ENCODE measurements at regions not wholly inside any gene's neighbourhood (a gene's known extent, or its start where the extent isn't known, plus 50 kb on each side); places are given as distances from the start of the nearest gene placed in this dataset.

DNA sequence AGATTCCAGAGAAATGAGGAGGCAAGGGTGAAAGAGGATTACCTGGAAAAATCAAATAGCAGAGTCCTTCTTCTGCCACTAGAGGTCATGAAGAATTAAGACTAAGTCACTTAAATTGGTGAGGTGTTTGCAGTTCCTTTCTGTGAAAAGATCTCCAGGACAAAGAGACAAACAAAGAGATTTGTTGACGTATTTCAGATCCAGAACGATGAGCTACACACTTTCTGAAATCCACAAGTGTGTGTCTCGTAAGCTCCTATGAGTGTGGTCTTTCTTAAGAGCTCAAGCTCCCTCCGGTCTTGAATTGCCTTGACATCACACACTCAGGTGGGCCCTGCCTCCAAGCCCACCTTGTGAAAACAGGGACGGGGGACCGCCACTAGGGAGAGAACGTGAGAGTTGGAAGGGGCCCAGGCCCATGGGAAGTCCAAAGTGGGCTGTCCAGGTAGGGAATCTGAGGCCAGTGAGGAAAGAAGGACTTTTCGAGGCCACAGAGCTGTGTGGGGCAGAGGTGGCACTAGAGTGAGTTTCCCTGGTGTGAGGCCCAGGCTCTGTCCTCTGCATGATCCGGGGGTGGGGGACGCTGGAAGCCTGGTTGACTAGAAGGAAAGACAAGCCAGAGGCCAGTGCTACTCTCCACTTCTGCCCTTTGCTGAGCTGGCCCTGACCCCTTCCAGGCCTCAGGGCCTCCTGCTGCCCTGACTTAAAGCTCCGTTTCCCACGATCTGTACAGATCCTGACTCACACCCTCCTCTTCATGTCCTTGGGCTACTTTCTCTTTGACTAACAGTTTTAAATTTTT lies 168.1 kb upstream of the NCK2 start:
- Mint-ChIP-seq H3K27me3 (no peaks in the 10 kb centered on the region), H3K4me3 (no peak overlapping the region), H3K36me3 (ENCODE audit: low read depth) (no peaks in the 10 kb centered on the region), H3K9me3 (no peaks in the 10 kb centered on the region), H3K27ac (peak overlapping the region; percentile 66), H3K4me1 (ENCODE audit: low read depth) (peaks cover 28% of the 10 kb centered on the region)
- DNase-seq, result no peak
- TF ChIP-seq, protein P1, sequence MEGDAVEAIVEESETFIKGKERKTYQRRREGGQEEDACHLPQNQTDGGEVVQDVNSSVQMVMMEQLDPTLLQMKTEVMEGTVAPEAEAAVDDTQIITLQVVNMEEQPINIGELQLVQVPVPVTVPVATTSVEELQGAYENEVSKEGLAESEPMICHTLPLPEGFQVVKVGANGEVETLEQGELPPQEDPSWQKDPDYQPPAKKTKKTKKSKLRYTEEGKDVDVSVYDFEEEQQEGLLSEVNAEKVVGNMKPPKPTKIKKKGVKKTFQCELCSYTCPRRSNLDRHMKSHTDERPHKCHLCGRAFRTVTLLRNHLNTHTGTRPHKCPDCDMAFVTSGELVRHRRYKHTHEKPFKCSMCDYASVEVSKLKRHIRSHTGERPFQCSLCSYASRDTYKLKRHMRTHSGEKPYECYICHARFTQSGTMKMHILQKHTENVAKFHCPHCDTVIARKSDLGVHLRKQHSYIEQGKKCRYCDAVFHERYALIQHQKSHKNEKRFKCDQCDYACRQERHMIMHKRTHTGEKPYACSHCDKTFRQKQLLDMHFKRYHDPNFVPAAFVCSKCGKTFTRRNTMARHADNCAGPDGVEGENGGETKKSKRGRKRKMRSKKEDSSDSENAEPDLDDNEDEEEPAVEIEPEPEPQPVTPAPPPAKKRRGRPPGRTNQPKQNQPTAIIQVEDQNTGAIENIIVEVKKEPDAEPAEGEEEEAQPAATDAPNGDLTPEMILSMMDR (IDR thresholded peaks at IDR 0.05), result peak; percentile 73
- intact Hi-C loops (cut with micrococcal nuclease), result loop anchor here (5.0 kb wide), 1 partner anchor 521 kb away; no protein-coding TSS in a partner anchor
- ATAC-seq, result peak; percentile 66
- ChIA-PET CTCF (interaction anchor here (0.6 to 2.6 kb wide), 53 partner anchors 10 to 967 kb away, joined by 3 to 16 read pairs (median 4); no protein-coding TSS in a partner anchor), POLR2A (interaction anchor here (0.9 to 1.9 kb wide), 2 partner anchors 19 to 47 kb away, joined by 3 to 4 read pairs; no protein-coding TSS in a partner anchor)

- no peak for ATAC-seq
- POLR2A ChIA-PET, result no interaction called here
- TF ChIP-seq, protein P1 (IDR thresholded peaks at IDR 0.05), result no peak
- DNase-seq, result no peak
- no peaks in the 10 kb centered on the region for H3K36me3 Mint-ChIP-seq (ENCODE audit: low read depth)
- H3K4me1 Mint-ChIP-seq (ENCODE audit: low read depth), result peaks cover 27% of the 10 kb centered on the region
- CTCF ChIA-PET, result interaction anchor here (0.7 to 2.6 kb wide), 40 partner anchors 9 to 967 kb away, joined by 3 to 16 read pairs (median 4); no protein-coding TSS in a partner anchor
- H3K27me3 Mint-ChIP-seq, result no peaks in the 10 kb centered on the region
- no peak overlapping the region for H3K4me3 Mint-ChIP-seq
- H3K9me3 Mint-ChIP-seq, result no peaks in the 10 kb centered on the region
- peak overlapping the region; percentile 66 for H3K27ac Mint-ChIP-seq
- intact Hi-C loops (cut with micrococcal nuclease), result loop anchor here (5.0 kb wide), 1 partner anchor 521 kb away; no protein-coding TSS in a partner anchor
Observed at GRCh38 chr2:105576050-105576439, 168.7 kb upstream of the NCK2 start.

DNA sequence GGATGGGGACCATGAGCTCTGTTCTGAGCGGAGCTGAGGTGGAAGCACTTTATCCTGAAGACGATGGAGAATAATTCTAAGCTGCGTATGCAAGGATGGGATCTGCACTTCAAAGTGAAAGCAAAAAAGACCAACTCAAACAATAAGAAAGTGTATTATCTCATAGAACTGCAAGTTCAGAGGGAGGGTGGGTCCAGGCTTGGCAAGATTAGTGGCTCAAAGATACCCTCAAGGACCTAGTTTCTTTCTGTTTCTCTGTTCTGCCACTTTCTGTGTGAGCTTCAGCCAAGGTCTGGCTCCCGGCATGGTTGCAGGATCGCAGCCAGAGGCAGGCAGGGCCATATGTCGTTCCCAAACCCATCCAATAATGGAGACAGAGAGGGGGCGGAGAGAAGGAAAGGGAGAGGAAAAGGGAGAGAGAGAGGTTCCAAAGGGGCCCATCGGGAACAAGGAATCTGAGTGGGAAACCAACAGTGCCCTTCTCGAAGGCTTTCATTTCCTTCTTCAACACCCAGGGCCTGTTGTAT lies 169.2 kb upstream of the NCK2 start:
- intact Hi-C loops (cut with micrococcal nuclease), result loop anchor here (5.0 kb wide), 1 partner anchor 522 kb away; no protein-coding TSS in a partner anchor
- DNase-seq (no peak), ATAC-seq (no peak)
- H3K27me3 Mint-ChIP-seq, result no peaks in the 10 kb centered on the region
- CTCF ChIA-PET, result interaction anchor here (0.6 to 1.7 kb wide), 7 partner anchors 13 to 509 kb away, joined by 3 to 9 read pairs (median 3); no protein-coding TSS in a partner anchor
- H3K4me1 Mint-ChIP-seq (ENCODE audit: low read depth), result peaks cover 27% of the 10 kb centered on the region
- H3K4me3 Mint-ChIP-seq, result no peak overlapping the region
- POLR2A ChIA-PET, result no interaction called here
- no peak overlapping the region for H3K27ac Mint-ChIP-seq
- H3K36me3 Mint-ChIP-seq (ENCODE audit: low read depth), result no peaks in the 10 kb centered on the region
- no peaks in the 10 kb centered on the region for H3K9me3 Mint-ChIP-seq
- TF ChIP-seq, protein P1 (IDR thresholded peaks at IDR 0.05), result no peak

- ChIA-PET POLR2A (interaction anchor here (0.8 kb wide), 1 partner anchor 169 kb away, joined by 3 read pairs; no protein-coding TSS in a partner anchor), CTCF (interaction anchor here (0.6 to 1.6 kb wide), 7 partner anchors 13 to 510 kb away, joined by 3 to 6 read pairs (median 3); no protein-coding TSS in a partner anchor)
- Mint-ChIP-seq H3K27me3 (no peaks in the 10 kb centered on the region), H3K36me3 (ENCODE audit: low read depth) (no peaks in the 10 kb centered on the region), H3K27ac (no peak overlapping the region), H3K4me1 (ENCODE audit: low read depth) (peaks cover 27% of the 10 kb centered on the region), H3K9me3 (no peaks in the 10 kb centered on the region), H3K4me3 (no peak overlapping the region)
- TF ChIP-seq, protein P1 (IDR thresholded peaks at IDR 0.05), result no peak
- intact Hi-C loops (cut with micrococcal nuclease), result loop anchor here (5.0 kb wide), 1 partner anchor 522 kb away; no protein-coding TSS in a partner anchor
- DNase-seq, result no peak
- no peak for ATAC-seq
Observed at GRCh38 chr2:105574796-105575344, 169.8 kb upstream of the NCK2 start.
